D341Med (cell line): ENCODE measurements at regions not wholly inside any gene's neighbourhood (a gene's known extent, or its start where the extent isn't known, plus 50 kb on each side); places are given as distances from the start of the nearest gene placed in this dataset.
"Not testable (repeated sequence)": the region's sequence is repeated elsewhere in the genome, so short reads cannot be mapped to it uniquely, and the experiment has no call there.

Experiments
- DNase-seq: peaks from one replicate; pipeline ENCODE4 v3.0.0; 2012; ENCODE audit warnings: low spot score

DNA sequence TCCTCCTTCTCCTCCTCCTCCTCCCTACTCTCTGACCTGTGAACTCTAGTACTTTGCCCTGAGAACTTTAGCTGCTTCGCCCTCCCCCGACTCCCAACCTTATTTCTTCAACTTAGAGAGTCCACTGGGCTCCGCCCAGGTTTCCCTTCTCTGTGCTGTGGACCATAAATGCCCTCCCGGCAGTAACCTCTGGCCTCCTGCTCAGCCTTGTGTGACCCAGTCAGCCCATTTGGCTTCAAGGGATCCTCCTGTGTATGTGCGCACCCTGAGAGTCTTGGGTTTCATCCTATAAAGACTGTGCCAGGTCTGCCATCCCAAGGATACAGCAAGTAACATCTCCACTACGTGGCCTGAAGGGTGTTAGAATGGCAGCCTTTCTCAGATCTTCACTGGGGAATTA lies 275.6 kb upstream of the C16orf82 start:
- no peak for DNase-seq

GRCh38 chr16:26795184-26795583 lies 271.5 kb upstream of the C16orf82 start:
- no peak for DNase-seq

GRCh38 chr16:26801628-26802027 lies 265.1 kb upstream of the C16orf82 start:
- DNase-seq: no peak

DNA sequence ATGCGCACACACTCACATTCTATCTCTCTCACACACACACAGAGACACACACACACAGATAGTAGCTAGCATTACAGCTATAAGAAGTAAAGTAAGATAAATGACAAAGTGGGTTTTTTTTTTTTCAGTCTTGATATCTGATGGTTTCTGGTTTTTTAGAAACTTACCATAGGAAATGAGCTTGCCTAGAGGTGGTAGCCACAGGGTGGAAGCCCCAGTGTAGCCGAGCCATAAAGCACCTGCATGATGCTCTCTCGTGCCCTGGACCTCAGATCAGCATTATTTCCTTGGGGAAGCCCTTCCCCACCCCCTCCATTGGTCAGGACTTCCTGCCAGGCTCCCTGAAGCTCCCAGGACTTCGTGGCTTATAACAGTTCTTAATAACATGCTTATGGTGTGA lies 264.3 kb upstream of the C16orf82 start:
- DNase-seq: no peak

GRCh38 chr16:26802965-26803364 lies 263.8 kb upstream of the C16orf82 start:
- DNase-seq: no peak

GRCh38 chr16:26806657-26807056 lies 260.1 kb upstream of the C16orf82 start:
- no peak for DNase-seq

DNA sequence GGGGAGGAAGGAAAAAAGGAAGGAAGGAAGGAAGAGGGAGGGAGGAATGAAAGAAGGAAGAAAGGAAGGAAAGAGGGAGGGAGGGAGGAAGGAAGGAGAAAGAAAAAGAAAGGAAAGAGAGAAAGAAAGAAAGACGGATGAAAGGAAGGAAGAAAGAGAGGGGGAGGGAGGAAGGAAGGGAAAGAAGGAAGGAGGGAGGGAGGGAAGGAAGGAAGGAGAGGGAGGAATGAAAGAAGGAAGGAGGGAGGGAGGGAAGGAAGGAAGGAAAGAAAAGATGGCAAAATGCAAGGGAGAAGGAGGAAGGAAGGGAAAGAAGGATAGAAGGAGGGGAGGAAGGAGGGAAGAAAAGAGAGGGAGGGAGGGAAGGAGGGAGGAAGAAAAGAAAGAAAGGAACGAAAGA lies 257.3 kb upstream of the C16orf82 start:
- no peak for DNase-seq

GRCh38 chr16:26816266-26816665 lies 250.5 kb upstream of the C16orf82 start:
- DNase-seq: no peak

DNA sequence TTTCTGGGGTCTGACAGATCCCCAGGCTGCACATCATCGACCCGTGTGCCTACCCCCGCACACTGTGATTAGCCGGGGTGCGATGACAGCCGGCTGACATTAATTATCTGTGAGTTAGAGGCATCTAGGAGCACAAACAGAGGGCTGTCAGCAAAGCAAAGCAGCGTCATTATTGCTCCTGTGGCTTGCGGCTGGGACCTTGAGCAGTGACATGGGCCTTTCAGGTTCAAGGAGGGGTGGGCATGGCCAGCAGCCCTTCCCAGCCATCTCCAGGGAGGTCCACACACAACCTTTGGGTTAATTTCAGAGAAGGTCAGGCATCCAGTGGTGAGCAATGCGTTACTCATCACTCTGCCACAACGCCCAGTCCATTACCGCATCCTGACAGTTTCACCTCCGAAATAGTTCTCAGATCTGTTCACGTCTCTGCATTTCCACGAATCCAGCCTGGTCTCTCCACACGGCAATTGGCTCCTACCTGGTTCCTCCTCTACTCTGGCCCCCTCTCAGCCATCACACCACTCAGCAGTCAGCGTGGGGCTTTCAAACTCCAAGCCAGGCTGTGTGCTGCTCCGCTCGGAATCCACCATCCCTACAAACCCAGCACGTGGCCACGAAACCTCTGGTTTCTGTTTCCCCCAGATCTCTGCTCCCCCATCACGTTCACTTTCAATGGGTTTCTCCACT lies 249.7 kb upstream of the C16orf82 start:
- DNase-seq: no peak

DNA sequence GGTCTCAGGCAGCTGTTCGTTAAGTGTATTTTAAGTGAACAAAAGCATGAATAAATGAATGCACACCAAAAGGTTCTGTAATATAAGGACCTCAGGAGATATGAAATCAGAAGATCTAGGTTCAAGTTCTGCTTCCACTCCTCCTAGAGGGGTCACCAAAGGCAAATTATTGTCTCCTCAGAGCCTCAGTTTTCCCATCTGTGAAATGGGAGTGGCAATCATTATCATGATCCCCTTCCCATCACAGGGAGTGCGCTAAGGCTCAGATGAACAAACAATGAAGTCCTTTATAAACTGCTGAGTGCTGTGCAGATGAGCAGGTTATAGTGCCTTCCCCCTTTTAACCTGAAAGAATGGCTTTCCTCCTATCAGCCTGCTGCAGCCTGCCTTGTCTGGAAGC lies 248.3 kb upstream of the C16orf82 start:
- no peak for DNase-seq

- no peak for DNase-seq
Observed at GRCh38 chr16:26824469-26824868, 242.3 kb upstream of the C16orf82 start.

DNA sequence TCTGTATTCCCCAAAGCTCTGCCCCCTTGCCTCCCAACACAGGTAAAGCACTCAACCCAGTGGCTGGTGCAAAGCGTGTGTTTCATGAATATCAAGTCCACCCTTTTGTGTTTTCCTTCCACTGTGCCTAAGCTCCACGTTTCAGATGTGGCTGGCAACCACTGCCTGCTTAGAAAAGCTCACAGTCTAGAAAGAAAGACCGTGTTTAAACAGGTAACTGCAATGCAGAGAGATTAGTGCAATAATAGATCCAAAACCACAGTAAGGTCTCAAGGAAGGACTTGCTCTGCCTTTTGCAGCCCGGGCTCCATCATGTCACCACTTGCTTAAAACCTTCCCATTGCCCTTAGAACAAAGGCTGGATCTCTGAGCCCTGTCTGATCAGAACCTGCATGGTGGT lies 240.2 kb upstream of the C16orf82 start:
- DNase-seq: no peak

DNA sequence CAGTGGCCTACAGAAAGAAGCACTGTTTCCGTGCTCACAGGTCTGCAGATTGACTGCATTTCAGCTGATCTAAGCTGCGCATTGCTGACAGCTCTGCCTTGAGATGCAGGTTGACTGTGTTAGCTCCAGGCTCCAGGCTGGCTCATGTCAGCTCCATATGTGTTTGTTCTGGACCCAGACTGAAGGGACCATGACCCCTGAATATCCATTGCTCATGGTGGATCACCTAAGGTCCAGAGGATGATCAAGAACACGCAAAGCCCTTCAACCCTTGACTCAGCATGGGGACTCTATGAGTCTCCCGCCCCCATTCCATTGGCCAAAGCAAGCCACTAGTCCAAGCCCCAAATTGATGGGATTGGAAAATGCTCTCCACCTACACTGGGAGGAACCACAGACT lies 239.3 kb upstream of the C16orf82 start:
- DNase-seq: no peak

GRCh38 chr16:26830428-26831127 lies 236.1 kb upstream of the C16orf82 start:
- DNase-seq: no peak

DNA sequence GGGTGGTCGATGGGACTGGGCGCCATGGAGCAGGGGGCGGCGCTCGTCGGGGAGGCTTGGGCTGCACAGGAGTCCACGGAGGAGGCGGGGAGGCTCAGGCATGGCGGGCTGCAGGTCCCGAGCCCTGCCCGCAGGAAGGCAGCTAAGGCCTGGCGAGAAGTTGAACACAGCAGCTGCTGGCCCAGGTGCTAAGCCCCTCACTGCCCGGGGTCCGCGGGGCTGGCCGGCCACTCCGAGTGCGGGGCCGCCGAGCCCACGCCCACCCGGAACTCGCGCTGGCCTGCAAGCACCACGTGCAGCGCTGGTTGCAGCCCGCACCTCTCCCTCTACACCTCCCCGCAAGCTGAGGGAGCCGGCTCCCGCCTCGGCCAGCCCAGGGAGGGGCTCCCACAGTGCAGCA lies 230.6 kb upstream of the C16orf82 start:
- not testable (repeated sequence) for DNase-seq

GRCh38 chr16:26838931-26839330 lies 227.8 kb upstream of the C16orf82 start:
- DNase-seq: no peak

GRCh38 chr16:26840691-26841090 lies 226.0 kb upstream of the C16orf82 start:
- DNase-seq: no peak

DNA sequence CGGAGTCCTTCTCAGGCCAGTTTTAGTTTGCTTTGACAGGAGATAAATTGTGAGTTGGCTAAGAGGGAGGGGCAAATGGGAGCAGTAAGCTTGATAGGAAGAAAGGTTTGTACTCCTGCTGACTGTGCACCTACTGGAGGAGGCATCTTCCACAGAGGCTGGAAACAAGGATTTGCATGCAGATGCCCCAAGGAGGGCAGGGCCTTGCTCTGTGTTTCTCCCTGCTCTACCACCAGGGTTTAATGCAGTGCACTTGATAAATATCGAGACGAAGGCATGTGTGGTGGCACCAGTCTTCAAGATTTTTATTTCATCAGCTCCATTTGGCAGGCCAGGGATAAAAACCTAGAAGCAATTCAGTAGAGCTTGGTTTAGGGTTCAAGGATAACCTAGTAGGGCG lies 210.5 kb upstream of the C16orf82 start:
- no peak for DNase-seq

GRCh38 chr16:26856791-26857190 lies 209.9 kb upstream of the C16orf82 start:
- DNase-seq: no peak

GRCh38 chr16:26857371-26857770 lies 209.4 kb upstream of the C16orf82 start:
- no peak for DNase-seq

GRCh38 chr16:26860506-26860905 lies 206.2 kb upstream of the C16orf82 start:
- DNase-seq: no peak

GRCh38 chr16:26863931-26864330 lies 202.8 kb upstream of the C16orf82 start:
- DNase-seq: no peak

- not testable (repeated sequence) for DNase-seq
Observed at GRCh38 chr16:26874318-26874717, 192.4 kb upstream of the C16orf82 start.

DNA sequence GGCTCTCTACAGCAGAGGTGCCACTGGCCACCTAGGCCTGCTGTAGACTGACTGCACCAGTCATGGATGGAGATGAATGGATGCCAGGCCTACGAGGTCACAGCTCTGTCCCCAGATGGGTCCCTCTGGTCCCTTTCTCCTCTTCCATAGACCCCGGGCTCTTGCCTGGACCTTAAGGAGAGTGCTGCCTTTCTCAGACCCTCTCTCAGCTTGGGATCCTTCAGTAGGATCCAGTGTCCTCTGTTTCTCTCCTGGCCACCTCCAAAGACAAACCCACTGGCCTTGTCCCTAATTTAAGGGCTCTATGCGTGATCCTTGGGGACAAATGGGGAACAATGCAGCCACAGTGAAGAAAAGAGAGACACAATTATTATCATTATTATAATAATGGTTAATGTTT lies 189.3 kb upstream of the C16orf82 start:
- DNase-seq: no peak
